Thyroid gland (tissue), 4 donors: ENCODE measurements at regions not wholly inside any gene's neighbourhood (a gene's known extent, or its start where the extent isn't known, plus 50 kb on each side); places are given as distances from the start of the nearest gene placed in this dataset.
"Not testable (repeated sequence)": the region's sequence is repeated elsewhere in the genome, so short reads cannot be mapped to it uniquely, and the experiment has no call there.

Experiments
- CTCF ChIP-seq, 6 experiments: fragments of 200-600 bp in 3 of 6; fragments of 450-650 bp in 3 of 6; sonication (generic) in 3 of 6; IDR thresholded peaks; one replicate each; pipeline ENCODE4 v1.5.1; 2016 to 2019; ENCODE audit warnings: antibody characterized with exemption in 6 of 6, mild to moderate bottlenecking in 2 of 6, inconsistent platforms in 1 of 6, moderate library complexity in 1 of 6
- POLR2A ChIP-seq, 2 donors: fragments of 450-650 bp; IDR thresholded peaks; one replicate each; pipeline ENCODE4 v1.6.1; 2017; ENCODE audit warnings: antibody characterized with exemption in 2 of 2, mild to moderate bottlenecking in 2 of 2, moderate library complexity in 1 of 2

GRCh38 chr14:34140127-34140526, 189.3 kb upstream of the EGLN3 start:
- TF ChIP-seq POLR2A, CTCF (IDR thresholded peaks at IDR 0.05): not testable (repeated sequence)
